BE2C (cell line): ENCODE measurements at regions not wholly inside any gene's neighbourhood (a gene's known extent, or its start where the extent isn't known, plus 50 kb on each side); places are given as distances from the start of the nearest gene placed in this dataset.

ENCODE experiments used
- DNase-seq: peaks from one replicate; pipeline ENCODE4 v3.0.0-alpha.2; 2020
- H3K27me3 ChIP-seq: fragments of 250-450 bp; sonication (Bioruptor Pico); 2 replicates; pipeline ENCODE4 v1.5.1; 2020; ENCODE audit warnings: mild to moderate bottlenecking
- H3K36me3 ChIP-seq: fragments of 250-450 bp; sonication (Bioruptor Pico); 2 replicates; pipeline ENCODE4 v1.5.1; 2020; ENCODE audit warnings: mild to moderate bottlenecking
- H3K4me1 ChIP-seq: fragments of 250-450 bp; sonication (Bioruptor Pico); 2 replicates; pipeline ENCODE4 v1.5.1; 2020
- H3K4me3 ChIP-seq: 2 replicates; pipeline ENCODE4 v1.5.1; 2011; ENCODE audit warnings: low read depth, low read length
- H3K9me3 ChIP-seq: fragments of 250-450 bp; sonication (Bioruptor Pico); 2 replicates; pipeline ENCODE4 v1.5.1; 2020
- CTCF ChIP-seq: IDR thresholded peaks from 2 replicates; pipeline ENCODE4 v1.5.1; 2012; ENCODE audit warnings: mild to moderate bottlenecking, low read depth, low read length

GRCh38 chr10:32163071-32163761, 107.0 kb upstream of the KIF5B start:
- Histone ChIP-seq H3K36me3 (no peaks in the 10 kb centered on the region), H3K4me1 (no peaks in the 10 kb centered on the region), H3K9me3 (no peaks in the 10 kb centered on the region), H3K4me3 (no peak overlapping the region), H3K27me3 (no peaks in the 10 kb centered on the region)
- TF ChIP-seq CTCF: no peak
- no peak for DNase-seq

- DNase-seq: no peak
- no peak for TF ChIP-seq CTCF
Measured at GRCh38 chr10:32161586-32161985, 105.4 kb upstream of the KIF5B start.

GRCh38 chr10:32160864-32161263, 104.6 kb upstream of the KIF5B start:
- no peaks in the 10 kb centered on the region for H3K27me3 ChIP-seq
- no peaks in the 10 kb centered on the region for H3K9me3 ChIP-seq
- H3K36me3 ChIP-seq: no peaks in the 10 kb centered on the region
- DNase-seq: no peak
- H3K4me1 ChIP-seq: no peaks in the 10 kb centered on the region
- H3K4me3 ChIP-seq: no peak overlapping the region
- no peak for TF ChIP-seq CTCF

More at GRCh38 chr10:32161586-32161985, 105.4 kb upstream of the KIF5B start:
- no peaks in the 10 kb centered on the region for H3K36me3 ChIP-seq
- no peak overlapping the region for H3K4me3 ChIP-seq
- H3K4me1 ChIP-seq: no peaks in the 10 kb centered on the region
- H3K27me3 ChIP-seq: no peaks in the 10 kb centered on the region
- H3K9me3 ChIP-seq: no peaks in the 10 kb centered on the region

GRCh38 chr10:32159264-32159663, 103.0 kb upstream of the KIF5B start:
- Histone ChIP-seq H3K9me3 (no peaks in the 10 kb centered on the region), H3K4me3 (no peak overlapping the region), H3K36me3 (no peaks in the 10 kb centered on the region), H3K4me1 (no peaks in the 10 kb centered on the region), H3K27me3 (no peaks in the 10 kb centered on the region)
- DNase-seq: no peak
- TF ChIP-seq CTCF: no peak

GRCh38 chr10:32156031-32156495, 99.8 kb upstream of the KIF5B start:
- Histone ChIP-seq H3K9me3 (no peaks in the 10 kb centered on the region; the same call in 1 of the 2 replicates), H3K4me3 (no peak overlapping the region)

More at GRCh38 chr10:32156031-32156495, 99.8 kb upstream of the KIF5B start:
- DNase-seq: no peak
- Histone ChIP-seq H3K36me3 (no peaks in the 10 kb centered on the region), H3K27me3 (no peaks in the 10 kb centered on the region), H3K4me1 (no peaks in the 10 kb centered on the region)
- TF ChIP-seq CTCF: no peak
